NB4 (cell line): ENCODE measurements at regions not wholly inside any gene's neighbourhood (a gene's known extent, or its start where the extent isn't known, plus 50 kb on each side); places are given as distances from the start of the nearest gene placed in this dataset.

Source experiments
- DNase-seq: peaks from one replicate; pipeline ENCODE4 v3.0.0; 2010; ENCODE audit warnings: low read depth
- H3K4me3 ChIP-seq: one replicate; pipeline ENCODE4 v1.5.1; 2011; ENCODE audit warnings: mild to moderate bottlenecking, low read depth, low read length, moderate library complexity
- CTCF ChIP-seq: IDR thresholded peaks from one replicate; pipeline ENCODE4 v1.5.1; 2012; ENCODE audit warnings: low read depth, low read length
- MAX ChIP-seq: IDR thresholded peaks from 2 replicates; pipeline ENCODE4 v1.6.1; 2011; ENCODE audit warnings: low read depth, low read length
- MYC ChIP-seq: IDR thresholded peaks from 2 replicates; pipeline ENCODE4 v1.6.1; 2011; ENCODE audit warnings: low read depth, low read length
- POLR2A ChIP-seq: IDR thresholded peaks from 2 replicates; pipeline ENCODE4 v1.6.1; 2011; ENCODE audit warnings: mild to moderate bottlenecking; ENCODE audit not compliant: insufficient read length; ENCODE audit errors: extremely low read depth

GRCh38 chr13:65445340-65445739, 1784.8 kb downstream of the PCDH9 start:
- no peak for DNase-seq

DNA sequence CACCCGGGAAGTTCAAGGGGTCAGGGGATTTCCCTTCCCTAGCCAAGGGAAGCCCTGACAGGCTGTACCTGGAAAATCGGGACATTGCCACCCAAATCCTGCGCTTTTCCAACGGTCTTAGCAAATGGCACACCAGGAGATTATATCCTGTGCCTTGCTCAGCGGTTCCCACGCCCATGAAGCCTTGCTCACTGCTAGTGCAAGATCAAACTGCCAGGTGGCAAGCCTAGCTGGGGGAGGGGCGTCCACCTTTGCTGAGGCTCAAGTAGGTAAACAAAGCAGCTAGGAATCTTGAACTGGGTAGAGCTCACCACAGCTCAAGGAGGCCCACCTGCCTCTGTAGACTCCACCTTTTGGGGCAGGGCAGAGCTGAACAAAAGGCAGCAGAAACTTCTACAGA, 1794.5 kb downstream of the PCDH9 start:
- no peak overlapping the region for H3K4me3 ChIP-seq
- TF ChIP-seq MAX (no peak), CTCF (no peak), POLR2A (no peak), MYC (no peak)
- DNase-seq, result no peak

More at GRCh38 chr13:65445340-65445739, 1784.8 kb downstream of the PCDH9 start:
- no peak overlapping the region for H3K4me3 ChIP-seq
- TF ChIP-seq MAX, result no peak
- no peak for TF ChIP-seq CTCF
- TF ChIP-seq MYC, result no peak
- TF ChIP-seq POLR2A, result no peak

- TF ChIP-seq MYC (no peak), CTCF (no peak), MAX (no peak), POLR2A (no peak)
- DNase-seq, result no peak
- H3K4me3 ChIP-seq, result no peak overlapping the region
These were observed 1812.2 kb downstream of the PCDH9 start for GRCh38 chr13:65417953-65418352.

DNA sequence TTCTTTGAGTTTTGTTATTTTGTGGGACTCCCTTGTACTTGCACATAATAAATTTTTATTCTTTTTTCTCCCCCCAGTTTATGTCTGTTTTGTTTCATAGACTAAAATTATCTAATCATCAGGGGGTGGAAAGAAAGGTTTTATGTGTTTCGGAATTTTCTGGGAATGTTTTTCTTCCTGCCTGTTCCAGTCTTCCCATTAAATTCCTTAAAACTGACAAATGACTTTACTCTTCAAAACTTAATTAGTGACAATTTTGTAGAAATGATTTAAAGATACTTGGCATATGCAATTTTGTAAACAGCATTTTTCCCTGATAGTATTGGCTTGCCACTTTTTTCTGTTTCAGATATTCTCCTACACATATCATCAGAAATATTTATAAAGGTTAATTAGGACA, 1813.4 kb downstream of the PCDH9 start:
- no peak overlapping the region for H3K4me3 ChIP-seq
- TF ChIP-seq MYC, result no peak
- no peak for TF ChIP-seq CTCF
- no peak for DNase-seq

DNA sequence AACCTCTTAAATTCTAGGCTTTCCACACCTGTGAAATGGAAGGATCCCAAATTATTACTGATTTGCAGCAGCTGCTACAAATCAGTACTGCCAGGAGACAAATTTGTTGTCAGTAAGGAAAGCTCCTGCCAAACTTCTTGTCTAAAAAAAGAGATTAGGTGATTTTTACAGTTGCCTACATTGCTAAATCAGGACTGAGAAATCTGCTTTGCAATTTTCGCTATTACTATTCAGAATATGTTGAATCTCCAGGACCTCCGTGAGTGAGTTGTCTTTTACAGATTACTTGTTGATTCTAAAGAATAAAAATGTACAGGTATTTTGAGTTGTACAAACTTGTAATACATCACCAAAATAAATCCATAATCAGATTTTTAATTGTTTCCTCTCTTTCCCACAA, 1815.9 kb downstream of the PCDH9 start:
- no peak for TF ChIP-seq MYC
- TF ChIP-seq CTCF, result no peak
- TF ChIP-seq MAX, result no peak
- no peak for TF ChIP-seq POLR2A
- DNase-seq, result no peak
- no peak overlapping the region for H3K4me3 ChIP-seq

- no peak overlapping the region for H3K4me3 ChIP-seq
- TF ChIP-seq MAX (no peak), MYC (no peak), POLR2A (no peak), CTCF (no peak)
- no peak for DNase-seq
These were observed 1818.6 kb downstream of the PCDH9 start for GRCh38 chr13:65411521-65411920.
